ENCODE measurements at regions not wholly inside any gene's neighbourhood (a gene's known extent, or its start where the extent isn't known, plus 50 kb on each side); places are given as distances from the start of the nearest gene placed in this dataset.
"Not testable (repeated sequence)": the region's sequence is repeated elsewhere in the genome, so short reads cannot be mapped to it uniquely, and the experiment has no call there.

- no peak for DNase-seq (ENCODE audit: low spot score)
These were observed 894.2 kb upstream of the PTPRD start for GRCh38 chr9:11506980-11507379.

GRCh38 chr9:11537566-11537965 lies 924.8 kb upstream of the PTPRD start:
- no peak for DNase-seq (ENCODE audit: low spot score)

- DNase-seq (ENCODE audit: low spot score): no peak
These were observed 930.0 kb upstream of the PTPRD start for GRCh38 chr9:11542781-11543180.

- DNase-seq (ENCODE audit: low spot score): no peak
These were observed 933.4 kb upstream of the PTPRD start for GRCh38 chr9:11546231-11546630.

- no peak for DNase-seq (ENCODE audit: low spot score)
These were observed 936.6 kb upstream of the PTPRD start for GRCh38 chr9:11549311-11549794.

GRCh38 chr9:11551106-11551505 lies 938.3 kb upstream of the PTPRD start:
- DNase-seq (ENCODE audit: low spot score): peak; percentile 17

- DNase-seq (ENCODE audit: low spot score): no peak
These were observed 945.2 kb upstream of the PTPRD start for GRCh38 chr9:11558043-11558442.

- DNase-seq (ENCODE audit: low spot score): no peak
These were observed 946.4 kb upstream of the PTPRD start for GRCh38 chr9:11559001-11559776.

GRCh38 chr9:11577522-11577921 lies 964.7 kb upstream of the PTPRD start:
- DNase-seq (ENCODE audit: low spot score): no peak

- no peak for DNase-seq (ENCODE audit: low spot score)
These were observed 983.0 kb upstream of the PTPRD start for GRCh38 chr9:11595756-11596155.

- DNase-seq (ENCODE audit: low spot score): no peak
These were observed 1005.5 kb upstream of the PTPRD start for GRCh38 chr9:11618241-11618805.

GRCh38 chr9:11632691-11633090 lies 1019.9 kb upstream of the PTPRD start:
- no peak for DNase-seq (ENCODE audit: low spot score)

GRCh38 chr9:11646831-11647230 lies 1034.0 kb upstream of the PTPRD start:
- DNase-seq (ENCODE audit: low spot score): no peak

GRCh38 chr9:11653867-11654266 lies 1039.3 kb upstream of the TYRP1 start:
- no peak for DNase-seq (ENCODE audit: low spot score)

GRCh38 chr9:11663913-11664312 lies 1029.3 kb upstream of the TYRP1 start:
- no peak for DNase-seq (ENCODE audit: low spot score)

GRCh38 chr9:11676821-11677220 lies 1016.4 kb upstream of the TYRP1 start:
- no peak for DNase-seq (ENCODE audit: low spot score)

- no peak for DNase-seq (ENCODE audit: low spot score)
These were observed 1006.5 kb upstream of the TYRP1 start for GRCh38 chr9:11686733-11687132.

- no peak for DNase-seq (ENCODE audit: low spot score)
These were observed 996.1 kb upstream of the TYRP1 start for GRCh38 chr9:11697126-11697525.

- DNase-seq (ENCODE audit: low spot score): no peak
These were observed 991.5 kb upstream of the TYRP1 start for GRCh38 chr9:11701706-11702105.

- no peak for DNase-seq (ENCODE audit: low spot score)
These were observed 990.6 kb upstream of the TYRP1 start for GRCh38 chr9:11702548-11702947.

GRCh38 chr9:11704198-11704597 lies 989.0 kb upstream of the TYRP1 start:
- DNase-seq (ENCODE audit: low spot score): not testable (repeated sequence)

GRCh38 chr9:11708899-11709298 lies 984.3 kb upstream of the TYRP1 start:
- no peak for DNase-seq (ENCODE audit: low spot score)

- DNase-seq (ENCODE audit: low spot score): no peak
These were observed 983.6 kb upstream of the TYRP1 start for GRCh38 chr9:11709567-11709966.

- no peak for DNase-seq (ENCODE audit: low spot score)
These were observed 980.1 kb upstream of the TYRP1 start for GRCh38 chr9:11713077-11713476.
